ENCODE measurements at regions not wholly inside any gene's neighbourhood (a gene's known extent, or its start where the extent isn't known, plus 50 kb on each side); places are given as distances from the start of the nearest gene placed in this dataset.
A peak's percentile ranks its signal among the peaks of the same experiment; 100 is the strongest.

DNA sequence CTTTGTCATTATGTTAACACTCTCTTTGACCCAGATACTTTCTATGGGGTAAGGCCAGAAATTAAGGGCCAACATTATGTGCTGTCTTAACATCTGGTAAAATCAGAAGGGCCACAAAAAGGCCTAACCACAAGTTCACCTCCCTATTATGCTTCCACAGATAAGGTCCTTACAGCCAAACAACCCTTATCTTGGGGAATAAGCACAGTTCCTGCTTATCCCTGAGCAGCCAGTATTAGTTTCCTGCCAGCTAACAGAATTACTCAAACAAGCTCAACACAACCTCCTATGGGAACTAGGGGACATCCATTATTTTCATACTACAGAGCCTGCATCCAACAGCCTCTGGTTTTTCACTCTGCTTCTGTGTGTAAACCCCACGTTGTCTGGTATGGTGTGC, 724.8 kb downstream of the HACE1 start:
- no peak overlapping the region for H2AK5ac ChIP-seq (ENCODE audit: low read length, severe bottlenecking)
- no peak overlapping the region for H3K4me2 ChIP-seq (ENCODE audit: low read length, poor library complexity, severe bottlenecking)
- H3K4ac ChIP-seq (ENCODE audit: low read depth in 1 of 2, low read length in 2 of 2), result no peak overlapping the region
- H3K27ac ChIP-seq (ENCODE audit: low read length, poor library complexity, severe bottlenecking), result no peak overlapping the region
- no peak overlapping the region for H3K14ac ChIP-seq (ENCODE audit: low read length in 2 of 2)
- no peaks in the 10 kb centered on the region for H3K27me3 ChIP-seq (ENCODE audit: control insufficient read depth in 1 of 2, insufficient read depth in 1 of 2, low read length in 2 of 2)
- no peak overlapping the region for H2BK120ac ChIP-seq (ENCODE audit: low read depth, low read length)
- no peak overlapping the region for H3K23ac ChIP-seq (ENCODE audit: low read length in 2 of 2)
- H2BK12ac ChIP-seq (ENCODE audit: low read length in 2 of 2), result no peak overlapping the region
- 67% methylated on average over 1 of the region's 1 CpG for WGBS
- no peaks in the 10 kb centered on the region for H3K79me1 ChIP-seq (replicated peaks; ENCODE audit: low read length, poor library complexity, severe bottlenecking)
- H4K91ac ChIP-seq (ENCODE audit: low read length), result no peak overlapping the region
- H2BK5ac ChIP-seq (ENCODE audit: low read depth, low read length, poor library complexity, severe bottlenecking), result no peak overlapping the region
- DNase-seq, result no peak
- H3K4me3 ChIP-seq (ENCODE audit: insufficient read depth in 1 of 2, low read depth in 1 of 2, low read length in 2 of 2), result no peak overlapping the region
- no peak overlapping the region for H2BK15ac ChIP-seq (ENCODE audit: low read depth, poor library complexity, severe bottlenecking)
- peak overlapping the region in 1 of 2 experiments; percentile 8 for H3K18ac ChIP-seq (ENCODE audit: low read depth in 1 of 2, low read length in 2 of 2)
- H3K4me1 ChIP-seq (ENCODE audit: control insufficient read depth, insufficient read depth, low read depth, low read length), result no peaks in the 10 kb centered on the region
- H3K9me3 ChIP-seq (ENCODE audit: control insufficient read depth, low read length), result peaks cover 3% of the 10 kb centered on the region
- H3K9ac ChIP-seq (ENCODE audit: low read length), result no peak overlapping the region
- H4K8ac ChIP-seq (ENCODE audit: low read length), result no peak overlapping the region
- H3K36me3 ChIP-seq (ENCODE audit: control insufficient read depth in 1 of 2, insufficient read depth in 2 of 2, low read depth in 1 of 2, low read length in 2 of 2), result no peaks in the 10 kb centered on the region
- peak overlapping the region; percentile 23 for H2AFZ ChIP-seq (ENCODE audit: low read depth, low read length)

DNA sequence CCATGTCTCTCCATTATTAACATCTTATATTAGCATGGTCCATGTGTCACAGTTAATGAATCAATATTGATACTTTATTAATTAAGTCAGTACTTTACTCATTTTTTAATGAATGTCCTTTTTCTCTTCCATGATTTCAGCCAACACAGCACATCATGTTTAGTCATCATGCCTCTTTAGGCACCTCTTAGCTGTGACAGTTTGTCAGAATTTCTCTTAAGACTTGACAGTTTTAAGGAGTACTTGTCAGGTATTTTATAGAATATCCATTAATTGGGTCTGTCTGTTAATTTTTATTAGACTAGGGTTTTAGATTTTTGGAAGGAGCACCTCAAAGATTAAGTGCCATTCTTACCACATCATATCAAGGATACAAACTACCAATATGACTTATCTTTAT, 729.4 kb downstream of the HACE1 start:
- Histone ChIP-seq H3K9ac (ENCODE audit: low read length) (no peak overlapping the region), H2AFZ (ENCODE audit: low read depth, low read length) (no peak overlapping the region), H2AK5ac (ENCODE audit: low read length, severe bottlenecking) (no peak overlapping the region), H3K27me3 (ENCODE audit: control insufficient read depth in 1 of 2, insufficient read depth in 1 of 2, low read length in 2 of 2) (no peaks in the 10 kb centered on the region), H3K4me3 (ENCODE audit: insufficient read depth in 1 of 2, low read depth in 1 of 2, low read length in 2 of 2) (no peak overlapping the region), H3K23ac (ENCODE audit: low read length in 2 of 2) (no peak overlapping the region), H3K18ac (ENCODE audit: low read depth in 1 of 2, low read length in 2 of 2) (no peak overlapping the region), H3K14ac (ENCODE audit: low read length in 2 of 2) (no peak overlapping the region), H2BK5ac (ENCODE audit: low read depth, low read length, poor library complexity, severe bottlenecking) (no peak overlapping the region), H2BK120ac (ENCODE audit: low read depth, low read length) (no peak overlapping the region), H3K4ac (ENCODE audit: low read depth in 1 of 2, low read length in 2 of 2) (no peak overlapping the region), H3K4me2 (ENCODE audit: low read length, poor library complexity, severe bottlenecking) (no peak overlapping the region), H2BK15ac (ENCODE audit: low read depth, poor library complexity, severe bottlenecking) (no peak overlapping the region), H2BK12ac (ENCODE audit: low read length in 2 of 2) (no peak overlapping the region), H3K79me1 (replicated peaks; ENCODE audit: low read length, poor library complexity, severe bottlenecking) (no peaks in the 10 kb centered on the region), H3K9me3 (ENCODE audit: control insufficient read depth, low read length) (peaks cover 6% of the 10 kb centered on the region), H4K8ac (ENCODE audit: low read length) (no peak overlapping the region), H3K27ac (ENCODE audit: low read length, poor library complexity, severe bottlenecking) (no peak overlapping the region), H3K4me1 (ENCODE audit: control insufficient read depth, insufficient read depth, low read depth, low read length) (no peaks in the 10 kb centered on the region), H3K36me3 (ENCODE audit: control insufficient read depth in 1 of 2, insufficient read depth in 2 of 2, low read depth in 1 of 2, low read length in 2 of 2) (no peaks in the 10 kb centered on the region), H4K91ac (ENCODE audit: low read length) (no peak overlapping the region)
- DNase-seq, result no peak

DNA sequence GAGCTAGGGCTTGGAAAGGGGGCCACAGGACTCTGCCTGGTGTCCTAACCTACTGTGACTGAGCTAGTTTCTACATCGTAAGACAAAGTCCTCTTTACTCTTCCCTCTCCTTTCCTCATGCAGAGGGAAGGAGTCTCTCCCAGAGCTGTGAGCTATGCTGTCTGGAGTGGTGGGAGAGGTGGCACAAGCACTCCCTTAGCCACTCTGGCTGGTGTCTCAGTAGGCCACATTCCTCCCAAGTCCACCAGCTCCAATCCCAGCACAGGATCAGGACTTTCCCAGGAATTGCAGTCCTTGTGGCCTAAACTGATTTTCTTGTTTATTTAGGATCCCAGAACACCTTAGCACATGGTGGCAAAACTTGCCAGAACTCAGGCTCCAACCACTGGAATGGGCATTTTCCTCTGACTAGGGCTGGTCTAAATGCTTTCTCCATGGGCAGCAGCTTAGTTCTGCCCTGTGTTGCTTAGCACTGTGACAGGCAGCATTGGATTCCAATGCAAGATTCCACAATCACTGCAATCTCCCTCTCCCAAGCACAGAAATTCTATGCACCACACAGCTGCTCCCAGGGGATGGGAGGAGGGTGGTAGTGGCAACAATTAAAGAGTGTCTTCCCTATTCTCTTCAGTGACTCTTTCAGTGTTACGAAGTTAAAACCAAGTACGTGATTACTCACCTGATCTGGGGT, 733.3 kb downstream of the HACE1 start:
- no peak overlapping the region for H4K91ac ChIP-seq (ENCODE audit: low read length)
- no peak overlapping the region for H3K18ac ChIP-seq (ENCODE audit: low read depth in 1 of 2, low read length in 2 of 2)
- no peak overlapping the region for H2AFZ ChIP-seq (ENCODE audit: low read depth, low read length)
- no peak overlapping the region for H2AK5ac ChIP-seq (ENCODE audit: low read length, severe bottlenecking)
- H3K14ac ChIP-seq (ENCODE audit: low read length in 2 of 2), result no peak overlapping the region
- no peak overlapping the region for H3K9ac ChIP-seq (ENCODE audit: low read length)
- 100% methylated on average over 2 of the region's 3 CpGs for WGBS
- peaks cover 6% of the 10 kb centered on the region for H3K9me3 ChIP-seq (ENCODE audit: control insufficient read depth, low read length)
- no peak for DNase-seq
- H3K27ac ChIP-seq (ENCODE audit: low read length, poor library complexity, severe bottlenecking), result no peak overlapping the region
- no peak overlapping the region for H3K23ac ChIP-seq (ENCODE audit: low read length in 2 of 2)
- H3K4ac ChIP-seq (ENCODE audit: low read depth in 1 of 2, low read length in 2 of 2), result no peak overlapping the region
- H3K79me1 ChIP-seq (replicated peaks; ENCODE audit: low read length, poor library complexity, severe bottlenecking), result no peaks in the 10 kb centered on the region
- H3K4me1 ChIP-seq (ENCODE audit: control insufficient read depth, insufficient read depth, low read depth, low read length), result no peaks in the 10 kb centered on the region
- H3K36me3 ChIP-seq (ENCODE audit: control insufficient read depth in 1 of 2, insufficient read depth in 2 of 2, low read depth in 1 of 2, low read length in 2 of 2), result no peaks in the 10 kb centered on the region
- H3K4me2 ChIP-seq (ENCODE audit: low read length, poor library complexity, severe bottlenecking), result no peak overlapping the region
- H2BK15ac ChIP-seq (ENCODE audit: low read depth, poor library complexity, severe bottlenecking), result no peak overlapping the region
- no peak overlapping the region for H3K4me3 ChIP-seq (ENCODE audit: insufficient read depth in 1 of 2, low read depth in 1 of 2, low read length in 2 of 2)
- H2BK12ac ChIP-seq (ENCODE audit: low read length in 2 of 2), result no peak overlapping the region
- H4K8ac ChIP-seq (ENCODE audit: low read length), result no peak overlapping the region
- no peak overlapping the region for H2BK120ac ChIP-seq (ENCODE audit: low read depth, low read length)
- no peak overlapping the region for H2BK5ac ChIP-seq (ENCODE audit: low read depth, low read length, poor library complexity, severe bottlenecking)
- no peaks in the 10 kb centered on the region for H3K27me3 ChIP-seq (ENCODE audit: control insufficient read depth in 1 of 2, insufficient read depth in 1 of 2, low read length in 2 of 2)

DNA sequence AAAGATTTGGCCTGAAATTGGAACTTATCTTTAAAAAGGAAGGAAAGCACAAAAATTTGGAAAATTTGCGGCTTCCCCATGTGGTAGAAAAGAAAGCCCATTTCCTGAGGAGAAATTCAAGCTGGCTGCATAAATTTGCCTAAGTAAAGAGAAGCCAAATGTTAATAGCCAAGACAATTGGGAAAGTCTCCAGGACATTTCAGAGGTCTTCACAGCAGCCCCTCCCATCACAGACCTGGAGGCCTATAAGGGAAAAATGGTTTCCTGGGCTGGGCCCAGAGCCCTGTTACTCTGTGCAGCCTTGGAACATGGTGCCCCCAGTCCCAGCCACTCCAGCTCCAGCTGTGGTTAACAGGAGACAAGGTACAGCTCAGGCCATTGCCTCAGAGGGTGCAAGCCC, 736.5 kb downstream of the HACE1 start:
- Histone ChIP-seq H3K18ac (ENCODE audit: low read depth in 1 of 2, low read length in 2 of 2) (no peak overlapping the region), H3K23ac (ENCODE audit: low read length in 2 of 2) (no peak overlapping the region), H2BK15ac (ENCODE audit: low read depth, poor library complexity, severe bottlenecking) (no peak overlapping the region), H2AK5ac (ENCODE audit: low read length, severe bottlenecking) (no peak overlapping the region), H2BK5ac (ENCODE audit: low read depth, low read length, poor library complexity, severe bottlenecking) (no peak overlapping the region), H3K4me1 (ENCODE audit: control insufficient read depth, insufficient read depth, low read depth, low read length) (no peaks in the 10 kb centered on the region), H3K14ac (ENCODE audit: low read length in 2 of 2) (no peak overlapping the region), H2BK120ac (ENCODE audit: low read depth, low read length) (no peak overlapping the region), H3K9me3 (ENCODE audit: control insufficient read depth, low read length) (peaks cover 6% of the 10 kb centered on the region), H4K91ac (ENCODE audit: low read length) (no peak overlapping the region), H2AFZ (ENCODE audit: low read depth, low read length) (no peak overlapping the region), H3K27ac (ENCODE audit: low read length, poor library complexity, severe bottlenecking) (no peak overlapping the region), H3K79me1 (replicated peaks; ENCODE audit: low read length, poor library complexity, severe bottlenecking) (no peaks in the 10 kb centered on the region), H3K36me3 (ENCODE audit: control insufficient read depth in 1 of 2, insufficient read depth in 2 of 2, low read depth in 1 of 2, low read length in 2 of 2) (no peaks in the 10 kb centered on the region), H3K9ac (ENCODE audit: low read length) (no peak overlapping the region), H3K27me3 (ENCODE audit: control insufficient read depth in 1 of 2, insufficient read depth in 1 of 2, low read length in 2 of 2) (no peaks in the 10 kb centered on the region), H3K4me3 (ENCODE audit: insufficient read depth in 1 of 2, low read depth in 1 of 2, low read length in 2 of 2) (no peak overlapping the region), H3K4ac (ENCODE audit: low read depth in 1 of 2, low read length in 2 of 2) (no peak overlapping the region), H4K8ac (ENCODE audit: low read length) (no peak overlapping the region), H3K4me2 (ENCODE audit: low read length, poor library complexity, severe bottlenecking) (no peak overlapping the region), H2BK12ac (ENCODE audit: low read length in 2 of 2) (no peak overlapping the region)
- WGBS, result 100% methylated on average over 1 of the region's 1 CpG
- no peak for DNase-seq

Data from mesenchymal stem cell (in vitro differentiated cells and primary cell).